H9 (cell line): ENCODE measurements at regions not wholly inside any gene's neighbourhood (a gene's known extent, or its start where the extent isn't known, plus 50 kb on each side); places are given as distances from the start of the nearest gene placed in this dataset.
A peak's percentile ranks its signal among the peaks of the same experiment; 100 is the strongest.

Source experiments
- DNase-seq: peaks from one replicate; pipeline ENCODE4 v3.0.0-alpha.2; 2017
- H2AFZ ChIP-seq: one replicate; pipeline ENCODE4 v1.6.1; 2013; ENCODE audit warnings: mild to moderate bottlenecking, low read length, control low read depth, moderate library complexity
- H2AK5ac ChIP-seq: 2 replicates; pipeline ENCODE4 v1.6.1; 2013; ENCODE audit warnings: low read length, control low read depth, mixed read lengths; ENCODE audit not compliant: insufficient read length
- H2BK120ac ChIP-seq: one replicate; pipeline ENCODE4 v1.6.1; 2013; ENCODE audit warnings: low read depth, mild to moderate bottlenecking, low read length, control low read depth, inconsistent platforms; ENCODE audit not compliant: poor library complexity, severe bottlenecking
- H2BK12ac ChIP-seq: 2 replicates; pipeline ENCODE4 v1.6.1; 2013; ENCODE audit warnings: low read length, control low read depth, mixed read lengths, low read depth; ENCODE audit not compliant: insufficient read length
- H2BK15ac ChIP-seq: 2 replicates; pipeline ENCODE4 v1.6.1; 2013; ENCODE audit warnings: low read depth, low read length, control low read depth
- H2BK20ac ChIP-seq: one replicate; pipeline ENCODE4 v1.6.1; 2013; ENCODE audit warnings: low read depth, mild to moderate bottlenecking, low read length, control low read depth, inconsistent platforms; ENCODE audit not compliant: poor library complexity, severe bottlenecking
- H2BK5ac ChIP-seq: 2 replicates; pipeline ENCODE4 v1.6.1; 2013; ENCODE audit warnings: low read length, control low read depth, mixed read lengths; ENCODE audit not compliant: insufficient read length
- H3K14ac ChIP-seq: 2 replicates; pipeline ENCODE4 v1.6.1; 2013; ENCODE audit warnings: low read length, control low read depth; ENCODE audit not compliant: insufficient read depth
- H3K18ac ChIP-seq: 2 replicates; pipeline ENCODE4 v1.6.1; 2013; ENCODE audit warnings: low read depth, mild to moderate bottlenecking, mixed read lengths, low read length, control low read depth; ENCODE audit not compliant: insufficient read length
- H3K23ac ChIP-seq: 2 replicates; pipeline ENCODE4 v1.6.1; 2013; ENCODE audit warnings: low read length, control low read depth, mixed read lengths, low read depth; ENCODE audit not compliant: insufficient read length
- H3K23me2 ChIP-seq: 2 replicates; pipeline ENCODE4 v1.6.1; 2013; ENCODE audit warnings: low read depth, mild to moderate bottlenecking, mixed read lengths, low read length, control low read depth; ENCODE audit not compliant: insufficient read length, poor library complexity, severe bottlenecking
- H3K27ac ChIP-seq: 2 replicates; pipeline ENCODE4 v1.5.1; 2013; ENCODE audit warnings: low read length, control low read depth, mixed read lengths, low read depth; ENCODE audit not compliant: insufficient read length
- H3K27me3 ChIP-seq: 2 replicates; pipeline ENCODE4 v1.6.1; 2013; ENCODE audit warnings: low read length, control low read depth, inconsistent platforms; ENCODE audit not compliant: insufficient read depth
- H3K4ac ChIP-seq: 2 replicates; pipeline ENCODE4 v1.6.1; 2013; ENCODE audit warnings: low read depth, mild to moderate bottlenecking, control low read depth, inconsistent platforms, low read length, moderate library complexity
- H3K4me1 ChIP-seq: 2 replicates; pipeline ENCODE4 v1.6.1; 2013; ENCODE audit warnings: low read length, control low read depth, inconsistent platforms; ENCODE audit not compliant: insufficient read depth
- H3K4me2 ChIP-seq: 2 replicates; pipeline ENCODE4 v1.6.1; 2013; ENCODE audit warnings: low read length, control low read depth, mixed read lengths; ENCODE audit not compliant: insufficient read length, insufficient read depth
- H3K56ac ChIP-seq: 2 replicates; pipeline ENCODE4 v1.6.1; 2013; ENCODE audit warnings: low read depth, mild to moderate bottlenecking, mixed read lengths, low read length, control low read depth; ENCODE audit not compliant: insufficient read length
- H3K79me1 ChIP-seq: 2 replicates; pipeline ENCODE4 v1.6.1; 2013; ENCODE audit warnings: low read depth, mild to moderate bottlenecking, moderate library complexity, low read length, control low read depth, inconsistent platforms; ENCODE audit not compliant: insufficient read depth, poor library complexity, severe bottlenecking
- H3K79me2 ChIP-seq: 2 replicates; pipeline ENCODE4 v1.6.1; 2013; ENCODE audit warnings: low read length, control low read depth, inconsistent platforms; ENCODE audit not compliant: insufficient read depth
- H3K9ac ChIP-seq: 2 replicates; pipeline ENCODE4 v1.6.1; 2013; ENCODE audit warnings: low read length, control low read depth, mixed read lengths; ENCODE audit not compliant: insufficient read length; ENCODE audit errors: extremely low read depth
- H3K9me3 ChIP-seq: one replicate; pipeline ENCODE4 v1.6.1; 2013; ENCODE audit warnings: low read depth, low read length, inconsistent platforms; ENCODE audit not compliant: control insufficient read depth
- H3T11ph ChIP-seq: one replicate; pipeline ENCODE4 v1.6.1; 2013; ENCODE audit warnings: mild to moderate bottlenecking, low read length, control low read depth, inconsistent platforms
- H4K20me1 ChIP-seq: one replicate; pipeline ENCODE4 v1.6.1; 2013; ENCODE audit not compliant: control insufficient read depth, insufficient read length, insufficient read depth
- H4K5ac ChIP-seq: 2 replicates; pipeline ENCODE4 v1.6.1; 2013; ENCODE audit warnings: low read depth, mild to moderate bottlenecking, mixed read lengths, low read length, control low read depth; ENCODE audit not compliant: insufficient read length
- H4K8ac ChIP-seq: replicated peaks from 2 replicates; pipeline ENCODE4 v1.6.1; 2013; ENCODE audit warnings: low read length, control low read depth, mixed read lengths, low read depth; ENCODE audit not compliant: insufficient read length
- H4K91ac ChIP-seq: 2 replicates; pipeline ENCODE4 v1.6.1; 2013; ENCODE audit warnings: low read depth, mild to moderate bottlenecking, moderate library complexity, mixed read lengths, low read length, control low read depth; ENCODE audit not compliant: insufficient read length
- H3K27ac Mint-ChIP-seq, 3 experiments: 2 replicates in 2 of 3; 3 replicates in 1 of 3; pipeline ENCODE4 v1.8.0; 2020 to 2021; ENCODE audit warnings: mixed read lengths in 3 of 3, mild to moderate bottlenecking in 1 of 3, moderate library complexity in 1 of 3
- H3K27me3 Mint-ChIP-seq: 2 replicates; pipeline ENCODE4 v1.8.0; 2021; ENCODE audit warnings: low read depth, mild to moderate bottlenecking, moderate library complexity, mixed read lengths
- H3K36me3 Mint-ChIP-seq, 3 experiments: 2 replicates in 2 of 3; 3 replicates in 1 of 3; pipeline ENCODE4 v1.8.0; 2020 to 2021; ENCODE audit warnings: low read depth in 3 of 3, mixed read lengths in 3 of 3; ENCODE audit not compliant: insufficient read depth in 1 of 3
- H3K4me1 Mint-ChIP-seq, 2 experiments: 2 replicates each; pipeline ENCODE4 v1.8.0; 2020; ENCODE audit warnings: mixed read lengths in 2 of 2
- H3K4me3 Mint-ChIP-seq, 2 experiments: 2 replicates in 1 of 2; 3 replicates in 1 of 2; pipeline ENCODE4 v1.8.0; 2020 to 2021; ENCODE audit warnings: mild to moderate bottlenecking in 2 of 2, mixed read lengths in 2 of 2, moderate library complexity in 1 of 2
- H3K9me3 Mint-ChIP-seq, 2 experiments: 2 replicates in 1 of 2; 3 replicates in 1 of 2; pipeline ENCODE4 v1.8.0; 2020; ENCODE audit warnings: mild to moderate bottlenecking in 2 of 2, mixed read lengths in 2 of 2, moderate library complexity in 1 of 2
- WGBS: extraction: QIAGEN DNeasy Blood & Tissue Kit; methylation state at CpG from one replicate; pipeline ENCODE4 v1.1.7; 2013; ENCODE audit warnings: missing lambda C conversion rate, low lambda C conversion rate, mixed read lengths; ENCODE audit not compliant: insufficient read length; ENCODE audit errors: extremely low coverage; 5-methylcytosine and 5-hydroxymethylcytosine counted together
- TF ChIP-seq, protein P1 (sequence below): fragments of 200-600 bp; sonication (generic); conservative IDR thresholded peaks from 3 replicates; pipeline ENCODE4 v1.8.0; 2021; ENCODE audit warnings: antibody characterized with exemption, mild to moderate bottlenecking

DNA sequence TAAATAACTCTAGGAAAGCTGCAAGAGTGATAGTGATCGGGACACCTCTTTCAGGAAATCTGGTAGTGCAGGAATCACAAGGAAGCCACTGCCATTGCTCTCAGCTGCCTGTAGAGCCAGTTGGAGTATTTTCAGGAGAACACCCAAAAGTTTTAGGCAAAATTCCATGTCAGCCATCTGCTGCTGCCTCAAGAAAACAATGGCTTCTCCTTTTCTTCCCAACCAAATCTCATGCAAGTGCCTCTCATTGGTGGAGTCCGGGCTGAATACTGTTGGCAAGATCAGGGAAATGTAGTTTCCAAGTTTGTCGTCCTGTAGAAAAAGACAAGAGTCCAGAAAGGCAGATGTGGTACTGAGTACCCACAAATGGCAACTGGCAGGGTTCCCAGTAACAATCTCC lies 54.9 kb upstream of the TANC2 start:
- no peaks in the 10 kb centered on the region for H3K27me3 ChIP-seq
- no peaks in the 10 kb centered on the region for H3K79me1 ChIP-seq
- H3K23me2 ChIP-seq = no peaks in the 10 kb centered on the region
- Mint-ChIP-seq H3K27ac (no peak overlapping the region), H3K27me3 (no peaks in the 10 kb centered on the region; the same call in 1 of the 2 replicates), H3K4me3 (no peak overlapping the region), H3K36me3 (peaks cover 1 to 7% (median 2%) of the 10 kb centered on the region in 3 experiments; a peak in 5 of 7 replicates), H3K4me1 (peaks cover 4 to 6% of the 10 kb centered on the region in 2 experiments), H3K9me3 (peaks cover 7 to 16% of the 10 kb centered on the region in 2 experiments)
- no peak for DNase-seq
- H2BK15ac ChIP-seq = no peak overlapping the region
- no peak overlapping the region for H3T11ph ChIP-seq
- H2AFZ ChIP-seq = no peak overlapping the region
- no peaks in the 10 kb centered on the region for H3K4me1 ChIP-seq
- no peak overlapping the region for H3K27ac ChIP-seq
- H4K20me1 ChIP-seq = no peaks in the 10 kb centered on the region
- H3K9ac ChIP-seq = no peak overlapping the region
- TF ChIP-seq, protein P1, sequence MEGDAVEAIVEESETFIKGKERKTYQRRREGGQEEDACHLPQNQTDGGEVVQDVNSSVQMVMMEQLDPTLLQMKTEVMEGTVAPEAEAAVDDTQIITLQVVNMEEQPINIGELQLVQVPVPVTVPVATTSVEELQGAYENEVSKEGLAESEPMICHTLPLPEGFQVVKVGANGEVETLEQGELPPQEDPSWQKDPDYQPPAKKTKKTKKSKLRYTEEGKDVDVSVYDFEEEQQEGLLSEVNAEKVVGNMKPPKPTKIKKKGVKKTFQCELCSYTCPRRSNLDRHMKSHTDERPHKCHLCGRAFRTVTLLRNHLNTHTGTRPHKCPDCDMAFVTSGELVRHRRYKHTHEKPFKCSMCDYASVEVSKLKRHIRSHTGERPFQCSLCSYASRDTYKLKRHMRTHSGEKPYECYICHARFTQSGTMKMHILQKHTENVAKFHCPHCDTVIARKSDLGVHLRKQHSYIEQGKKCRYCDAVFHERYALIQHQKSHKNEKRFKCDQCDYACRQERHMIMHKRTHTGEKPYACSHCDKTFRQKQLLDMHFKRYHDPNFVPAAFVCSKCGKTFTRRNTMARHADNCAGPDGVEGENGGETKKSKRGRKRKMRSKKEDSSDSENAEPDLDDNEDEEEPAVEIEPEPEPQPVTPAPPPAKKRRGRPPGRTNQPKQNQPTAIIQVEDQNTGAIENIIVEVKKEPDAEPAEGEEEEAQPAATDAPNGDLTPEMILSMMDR = no peak
- H2BK20ac ChIP-seq = no peak overlapping the region
- H4K5ac ChIP-seq = no peak overlapping the region
- no peak overlapping the region for H2AK5ac ChIP-seq
- H2BK120ac ChIP-seq = no peak overlapping the region
- no peak overlapping the region for H3K23ac ChIP-seq
- H2BK12ac ChIP-seq = no peak overlapping the region
- no peak overlapping the region for H3K18ac ChIP-seq
- H3K4ac ChIP-seq = no peak overlapping the region
- H3K9me3 ChIP-seq = no peaks in the 10 kb centered on the region
- peak overlapping the region; percentile 53 for H2BK5ac ChIP-seq
- H3K14ac ChIP-seq = no peak overlapping the region
- no CpG with 5 or more reads among the region's 3 CpGs for WGBS
- H3K4me2 ChIP-seq = no peak overlapping the region
- H3K79me2 ChIP-seq = no peaks in the 10 kb centered on the region
- H4K91ac ChIP-seq = no peak overlapping the region
- no peak overlapping the region for H4K8ac ChIP-seq
- H3K56ac ChIP-seq = no peak overlapping the region
